ENCODE measurements at regions not wholly inside any gene's neighbourhood (a gene's known extent, or its start where the extent isn't known, plus 50 kb on each side); places are given as distances from the start of the nearest gene placed in this dataset.

DNA sequence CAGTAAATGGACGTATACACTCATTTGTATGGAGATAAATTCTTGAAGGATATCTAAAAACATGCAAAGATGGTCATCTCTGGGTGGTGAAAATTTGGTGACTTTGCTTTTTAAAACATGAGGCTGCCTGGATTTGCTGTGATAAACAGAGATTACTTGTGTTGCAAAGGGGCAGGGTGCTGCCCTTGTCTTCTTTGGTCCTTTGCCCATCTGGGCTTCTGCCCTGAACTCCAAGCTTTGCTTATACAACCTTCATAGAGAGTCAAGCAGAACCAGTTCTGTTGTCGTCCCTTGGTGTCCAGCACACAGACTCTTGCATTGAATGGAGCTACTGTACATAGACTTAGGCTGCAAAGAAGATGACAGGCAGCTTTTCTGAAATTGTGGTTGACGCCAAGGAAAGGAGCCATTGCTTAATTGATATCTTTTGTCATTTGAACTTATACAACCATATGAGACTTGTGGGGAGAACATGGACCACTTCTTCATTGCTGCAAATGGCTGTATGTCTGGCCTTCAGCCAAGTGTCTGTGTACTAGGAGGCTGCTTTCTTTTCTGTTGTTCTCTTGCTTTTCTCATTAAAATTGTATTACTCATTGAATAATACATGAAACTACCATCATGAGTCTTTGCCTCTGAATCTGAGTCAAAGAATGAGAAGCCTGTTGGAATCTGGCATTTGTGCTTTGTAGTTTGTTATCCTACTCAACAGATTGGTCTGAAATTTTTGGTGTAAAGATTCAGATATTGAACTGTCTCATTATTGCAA is 152.5 kb downstream of the DMRT2 start:
- TF ChIP-seq, protein P1, sequence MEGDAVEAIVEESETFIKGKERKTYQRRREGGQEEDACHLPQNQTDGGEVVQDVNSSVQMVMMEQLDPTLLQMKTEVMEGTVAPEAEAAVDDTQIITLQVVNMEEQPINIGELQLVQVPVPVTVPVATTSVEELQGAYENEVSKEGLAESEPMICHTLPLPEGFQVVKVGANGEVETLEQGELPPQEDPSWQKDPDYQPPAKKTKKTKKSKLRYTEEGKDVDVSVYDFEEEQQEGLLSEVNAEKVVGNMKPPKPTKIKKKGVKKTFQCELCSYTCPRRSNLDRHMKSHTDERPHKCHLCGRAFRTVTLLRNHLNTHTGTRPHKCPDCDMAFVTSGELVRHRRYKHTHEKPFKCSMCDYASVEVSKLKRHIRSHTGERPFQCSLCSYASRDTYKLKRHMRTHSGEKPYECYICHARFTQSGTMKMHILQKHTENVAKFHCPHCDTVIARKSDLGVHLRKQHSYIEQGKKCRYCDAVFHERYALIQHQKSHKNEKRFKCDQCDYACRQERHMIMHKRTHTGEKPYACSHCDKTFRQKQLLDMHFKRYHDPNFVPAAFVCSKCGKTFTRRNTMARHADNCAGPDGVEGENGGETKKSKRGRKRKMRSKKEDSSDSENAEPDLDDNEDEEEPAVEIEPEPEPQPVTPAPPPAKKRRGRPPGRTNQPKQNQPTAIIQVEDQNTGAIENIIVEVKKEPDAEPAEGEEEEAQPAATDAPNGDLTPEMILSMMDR (IDR thresholded peaks at IDR 0.05; ENCODE audit: low read depth, low read length), result no peak
- no peak for TF ChIP-seq MYC (IDR thresholded peaks at IDR 0.05; ENCODE audit: low read depth, low read length)
- no peak for TF ChIP-seq POLR2A (IDR thresholded peaks at IDR 0.05; ENCODE audit: extremely low read depth, insufficient read length)

Measured in NB4 (cell line).